Central memory CD8-positive, alpha-beta T cell (primary cell): ENCODE measurements at regions not wholly inside any gene's neighbourhood (a gene's known extent, or its start where the extent isn't known, plus 50 kb on each side); places are given as distances from the start of the nearest gene placed in this dataset.
"Not testable (repeated sequence)": the region's sequence is repeated elsewhere in the genome, so short reads cannot be mapped to it uniquely, and the experiment has no call there.

Experiments
- ATAC-seq: fragments of 150-1000 bp; cut with Tn5 transposase; replicated peaks from 2 replicates; pipeline ENCODE4 v1.10.0; 2022; ENCODE audit warnings: mild to moderate bottlenecking, moderate FRiP score, moderate number of reproducible peaks; ENCODE audit not compliant: poor library complexity, severe bottlenecking; ENCODE audit errors: extremely low read depth
- DNase-seq, 2 donors: peaks; one replicate each; pipeline ENCODE4 v3.0.0; 2021; ENCODE audit warnings: low spot score in 2 of 2
- H3K27ac Mint-ChIP-seq: one replicate; pipeline ENCODE4 v1.8.0; 2022; ENCODE audit warnings: low read depth, mild to moderate bottlenecking, moderate library complexity, mixed read lengths
- H3K27me3 Mint-ChIP-seq: one replicate; pipeline ENCODE4 v1.8.0; 2022; ENCODE audit warnings: mixed read lengths
- H3K36me3 Mint-ChIP-seq: one replicate; pipeline ENCODE4 v1.8.0; 2022; ENCODE audit warnings: mild to moderate bottlenecking, moderate library complexity, mixed read lengths; ENCODE audit not compliant: insufficient read depth
- H3K4me1 Mint-ChIP-seq: one replicate; pipeline ENCODE4 v1.8.0; 2022; ENCODE audit warnings: mixed read lengths
- H3K4me3 Mint-ChIP-seq: one replicate; pipeline ENCODE4 v1.8.0; 2022; ENCODE audit warnings: mild to moderate bottlenecking, moderate library complexity, mixed read lengths
- H3K9me3 Mint-ChIP-seq: one replicate; pipeline ENCODE4 v1.8.0; 2022; ENCODE audit warnings: mixed read lengths

- H3K36me3 Mint-ChIP-seq, result peaks cover 2% of the 10 kb centered on the region
- H3K27ac Mint-ChIP-seq, result no peak overlapping the region
- H3K9me3 Mint-ChIP-seq, result peaks cover 7% of the 10 kb centered on the region
- H3K4me1 Mint-ChIP-seq, result no peaks in the 10 kb centered on the region
- no peak for DNase-seq
- H3K27me3 Mint-ChIP-seq, result no peaks in the 10 kb centered on the region
- ATAC-seq, result no peak
- no peak overlapping the region for H3K4me3 Mint-ChIP-seq
Observed at GRCh38 chr11:103812680-103813079, 223.8 kb upstream of the DDI1 start.

- not testable (repeated sequence) for H3K36me3 Mint-ChIP-seq, ATAC-seq, H3K27ac Mint-ChIP-seq, H3K4me1 Mint-ChIP-seq, H3K27me3 Mint-ChIP-seq, DNase-seq, H3K4me3 Mint-ChIP-seq
- H3K9me3 Mint-ChIP-seq, result peaks cover 11% of the 10 kb centered on the region
Observed at GRCh38 chr11:103820345-103820744, 216.1 kb upstream of the DDI1 start.

- ATAC-seq, result no peak
- no peak overlapping the region for H3K27ac Mint-ChIP-seq
- no peaks in the 10 kb centered on the region for H3K27me3 Mint-ChIP-seq
- H3K4me3 Mint-ChIP-seq, result no peak overlapping the region
- peaks cover 11% of the 10 kb centered on the region for H3K9me3 Mint-ChIP-seq
- no peaks in the 10 kb centered on the region for H3K4me1 Mint-ChIP-seq
- DNase-seq, result no peak
- no peaks in the 10 kb centered on the region for H3K36me3 Mint-ChIP-seq
Observed at GRCh38 chr11:103824116-103824515, 212.3 kb upstream of the DDI1 start.

- no peaks in the 10 kb centered on the region for H3K36me3 Mint-ChIP-seq
- H3K9me3 Mint-ChIP-seq, result peaks cover 6% of the 10 kb centered on the region
- no peak overlapping the region for H3K27ac Mint-ChIP-seq
- no peak overlapping the region for H3K4me3 Mint-ChIP-seq
- H3K27me3 Mint-ChIP-seq, result no peaks in the 10 kb centered on the region
- H3K4me1 Mint-ChIP-seq, result no peaks in the 10 kb centered on the region
- no peak for DNase-seq
- no peak for ATAC-seq
Observed at GRCh38 chr11:103825469-103825868, 211.0 kb upstream of the DDI1 start.

- Mint-ChIP-seq H3K4me3 (no peak overlapping the region), H3K36me3 (no peaks in the 10 kb centered on the region), H3K27me3 (no peaks in the 10 kb centered on the region), H3K9me3 (peaks cover 6% of the 10 kb centered on the region), H3K27ac (no peak overlapping the region), H3K4me1 (no peaks in the 10 kb centered on the region)
- DNase-seq (no peak), ATAC-seq (no peak)
Observed at GRCh38 chr11:103826856-103827255, 209.6 kb upstream of the DDI1 start.

GRCh38 chr11:103829596-103829995, 206.8 kb upstream of the DDI1 start:
- peaks cover 7% of the 10 kb centered on the region for H3K9me3 Mint-ChIP-seq
- no peaks in the 10 kb centered on the region for H3K4me1 Mint-ChIP-seq
- H3K36me3 Mint-ChIP-seq, result peaks cover 1% of the 10 kb centered on the region
- H3K27me3 Mint-ChIP-seq, result no peaks in the 10 kb centered on the region
- DNase-seq (no peak), ATAC-seq (no peak)
- H3K4me3 Mint-ChIP-seq, result no peak overlapping the region
- no peak overlapping the region for H3K27ac Mint-ChIP-seq

GRCh38 chr11:103830205-103830604, 206.2 kb upstream of the DDI1 start:
- H3K27ac Mint-ChIP-seq, result no peak overlapping the region

GRCh38 chr11:103832762-103833161, 203.7 kb upstream of the DDI1 start:
- Mint-ChIP-seq H3K27me3 (no peaks in the 10 kb centered on the region), H3K4me3 (no peak overlapping the region), H3K27ac (no peak overlapping the region), H3K9me3 (peaks cover 12% of the 10 kb centered on the region), H3K4me1 (no peaks in the 10 kb centered on the region), H3K36me3 (peaks cover 1% of the 10 kb centered on the region)
- no peak for DNase-seq
- no peak for ATAC-seq

More at GRCh38 chr11:103830205-103830604, 206.2 kb upstream of the DDI1 start:
- DNase-seq (no peak), ATAC-seq (no peak)
- Mint-ChIP-seq H3K4me1 (no peaks in the 10 kb centered on the region), H3K9me3 (peaks cover 7% of the 10 kb centered on the region), H3K36me3 (peaks cover 1% of the 10 kb centered on the region), H3K4me3 (no peak overlapping the region), H3K27me3 (no peaks in the 10 kb centered on the region)

- Mint-ChIP-seq H3K27ac (no peak overlapping the region), H3K27me3 (no peaks in the 10 kb centered on the region), H3K36me3 (no peaks in the 10 kb centered on the region), H3K4me1 (no peaks in the 10 kb centered on the region), H3K9me3 (no peaks in the 10 kb centered on the region), H3K4me3 (no peak overlapping the region)
- ATAC-seq (no peak), DNase-seq (no peak)
Observed at GRCh38 chr11:103842191-103842590, 194.2 kb upstream of the DDI1 start.

GRCh38 chr11:103842795-103843194, 193.6 kb upstream of the DDI1 start:
- DNase-seq (no peak), ATAC-seq (no peak)
- no peaks in the 10 kb centered on the region for H3K27me3 Mint-ChIP-seq
- no peak overlapping the region for H3K4me3 Mint-ChIP-seq
- no peaks in the 10 kb centered on the region for H3K36me3 Mint-ChIP-seq
- H3K9me3 Mint-ChIP-seq, result no peaks in the 10 kb centered on the region
- no peaks in the 10 kb centered on the region for H3K4me1 Mint-ChIP-seq
- H3K27ac Mint-ChIP-seq, result no peak overlapping the region

GRCh38 chr11:103844327-103845215, 191.9 kb upstream of the DDI1 start:
- Mint-ChIP-seq H3K4me1 (no peaks in the 10 kb centered on the region), H3K27ac (no peak overlapping the region), H3K27me3 (no peaks in the 10 kb centered on the region), H3K4me3 (no peak overlapping the region), H3K9me3 (no peaks in the 10 kb centered on the region), H3K36me3 (peaks cover 2% of the 10 kb centered on the region)
- no peak for DNase-seq
- ATAC-seq, result no peak

- ATAC-seq (no peak), DNase-seq (no peak)
- H3K4me3 Mint-ChIP-seq, result no peak overlapping the region
- H3K9me3 Mint-ChIP-seq, result no peaks in the 10 kb centered on the region
- peaks cover 2% of the 10 kb centered on the region for H3K36me3 Mint-ChIP-seq
- no peak overlapping the region for H3K27ac Mint-ChIP-seq
- no peaks in the 10 kb centered on the region for H3K4me1 Mint-ChIP-seq
- H3K27me3 Mint-ChIP-seq, result no peaks in the 10 kb centered on the region
Observed at GRCh38 chr11:103845331-103845730, 191.1 kb upstream of the DDI1 start.

- no peak for ATAC-seq
- no peaks in the 10 kb centered on the region for H3K4me1 Mint-ChIP-seq
Observed at GRCh38 chr11:103848686-103849085, 187.8 kb upstream of the DDI1 start.

More at GRCh38 chr11:103848686-103849085, 187.8 kb upstream of the DDI1 start:
- H3K27me3 Mint-ChIP-seq, result peaks cover 8% of the 10 kb centered on the region
- peaks cover 2% of the 10 kb centered on the region for H3K36me3 Mint-ChIP-seq
- no peak overlapping the region for H3K27ac Mint-ChIP-seq
- no peaks in the 10 kb centered on the region for H3K9me3 Mint-ChIP-seq
- DNase-seq, result no peak
- no peak overlapping the region for H3K4me3 Mint-ChIP-seq
